HL-60 (cell line): ENCODE measurements at regions not wholly inside any gene's neighbourhood (a gene's known extent, or its start where the extent isn't known, plus 50 kb on each side); places are given as distances from the start of the nearest gene placed in this dataset.

Experiments used
- DNase-seq, 2 experiments: peaks; one replicate each; pipeline ENCODE4 v3.0.0-alpha.2; 2010 to 2020; ENCODE audit warnings: low read depth in 1 of 2, low spot score in 1 of 2
- H3K27ac ChIP-seq: fragments of 250-450 bp; sonication (Bioruptor Pico); replicated peaks from 2 replicates; pipeline ENCODE4 v1.5.1; 2020; ENCODE audit warnings: mild to moderate bottlenecking, moderate library complexity
- H3K27me3 ChIP-seq: fragments of 250-450 bp; sonication (Bioruptor Pico); 2 replicates; pipeline ENCODE4 v1.5.1; 2021; ENCODE audit warnings: mild to moderate bottlenecking, moderate library complexity; ENCODE audit not compliant: insufficient read depth, poor library complexity, severe bottlenecking
- H3K4me3 ChIP-seq: replicated peaks from 2 replicates; pipeline ENCODE4 v1.5.1; 2011; ENCODE audit warnings: mild to moderate bottlenecking, control low read depth, low read length; ENCODE audit not compliant: insufficient read depth
- GABPA ChIP-seq: IDR thresholded peaks from 2 replicates; pipeline ENCODE4 v1.6.1; 2012; ENCODE audit warnings: low read depth
- POLR2AphosphoS5 ChIP-seq: IDR thresholded peaks from 2 replicates; pipeline ENCODE4 v1.6.1; 2012; ENCODE audit warnings: low read depth
- SPI1 ChIP-seq: IDR thresholded peaks from 2 replicates; pipeline ENCODE4 v1.6.1; 2012; ENCODE audit warnings: low read depth, mild to moderate bottlenecking, borderline replicate concordance
- TF ChIP-seq, protein P1 (sequence below): IDR thresholded peaks from 2 replicates; pipeline ENCODE4 v1.6.1; 2012; ENCODE audit warnings: low read depth; ENCODE audit not compliant: insufficient replicate concordance
- TF ChIP-seq, protein P2 (sequence below): IDR thresholded peaks from one replicate; pipeline ENCODE4 v1.5.1; 2011; ENCODE audit warnings: low read length, control low read depth, inconsistent platforms; ENCODE audit not compliant: insufficient read depth

DNA sequence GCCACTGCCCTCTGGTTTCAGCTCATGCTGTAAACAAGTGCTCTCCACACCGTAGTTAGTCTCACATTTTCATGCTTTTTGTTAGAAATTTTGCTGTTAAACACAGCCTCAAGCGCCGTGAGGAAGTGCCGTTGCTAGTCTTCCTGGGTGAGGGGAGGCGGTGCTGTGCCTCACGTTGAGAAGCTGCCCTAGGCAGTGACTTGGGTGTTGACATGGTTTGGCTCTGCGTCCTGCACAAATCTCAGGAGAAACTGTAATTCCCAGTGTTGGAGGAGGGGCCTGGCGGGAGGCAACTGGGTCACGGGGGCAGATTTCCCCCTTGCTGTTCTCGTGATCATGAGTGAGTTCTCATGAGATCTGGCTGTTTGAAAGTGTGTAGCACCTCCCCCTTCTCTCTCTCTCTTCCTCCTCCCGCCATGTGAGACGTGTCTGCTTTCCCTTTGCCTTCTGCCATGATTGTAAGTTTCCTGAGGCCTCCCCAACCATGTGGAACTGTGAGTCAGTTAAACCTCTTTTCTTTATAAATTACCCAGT, 95.8 kb downstream of the ERMARD start:
- H3K27me3 ChIP-seq = peaks cover 3% of the 10 kb centered on the region
- no peak for DNase-seq
- TF ChIP-seq SPI1 = no peak
- TF ChIP-seq, protein P1, sequence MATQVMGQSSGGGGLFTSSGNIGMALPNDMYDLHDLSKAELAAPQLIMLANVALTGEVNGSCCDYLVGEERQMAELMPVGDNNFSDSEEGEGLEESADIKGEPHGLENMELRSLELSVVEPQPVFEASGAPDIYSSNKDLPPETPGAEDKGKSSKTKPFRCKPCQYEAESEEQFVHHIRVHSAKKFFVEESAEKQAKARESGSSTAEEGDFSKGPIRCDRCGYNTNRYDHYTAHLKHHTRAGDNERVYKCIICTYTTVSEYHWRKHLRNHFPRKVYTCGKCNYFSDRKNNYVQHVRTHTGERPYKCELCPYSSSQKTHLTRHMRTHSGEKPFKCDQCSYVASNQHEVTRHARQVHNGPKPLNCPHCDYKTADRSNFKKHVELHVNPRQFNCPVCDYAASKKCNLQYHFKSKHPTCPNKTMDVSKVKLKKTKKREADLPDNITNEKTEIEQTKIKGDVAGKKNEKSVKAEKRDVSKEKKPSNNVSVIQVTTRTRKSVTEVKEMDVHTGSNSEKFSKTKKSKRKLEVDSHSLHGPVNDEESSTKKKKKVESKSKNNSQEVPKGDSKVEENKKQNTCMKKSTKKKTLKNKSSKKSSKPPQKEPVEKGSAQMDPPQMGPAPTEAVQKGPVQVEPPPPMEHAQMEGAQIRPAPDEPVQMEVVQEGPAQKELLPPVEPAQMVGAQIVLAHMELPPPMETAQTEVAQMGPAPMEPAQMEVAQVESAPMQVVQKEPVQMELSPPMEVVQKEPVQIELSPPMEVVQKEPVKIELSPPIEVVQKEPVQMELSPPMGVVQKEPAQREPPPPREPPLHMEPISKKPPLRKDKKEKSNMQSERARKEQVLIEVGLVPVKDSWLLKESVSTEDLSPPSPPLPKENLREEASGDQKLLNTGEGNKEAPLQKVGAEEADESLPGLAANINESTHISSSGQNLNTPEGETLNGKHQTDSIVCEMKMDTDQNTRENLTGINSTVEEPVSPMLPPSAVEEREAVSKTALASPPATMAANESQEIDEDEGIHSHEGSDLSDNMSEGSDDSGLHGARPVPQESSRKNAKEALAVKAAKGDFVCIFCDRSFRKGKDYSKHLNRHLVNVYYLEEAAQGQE = no peak
- TF ChIP-seq, protein P2, sequence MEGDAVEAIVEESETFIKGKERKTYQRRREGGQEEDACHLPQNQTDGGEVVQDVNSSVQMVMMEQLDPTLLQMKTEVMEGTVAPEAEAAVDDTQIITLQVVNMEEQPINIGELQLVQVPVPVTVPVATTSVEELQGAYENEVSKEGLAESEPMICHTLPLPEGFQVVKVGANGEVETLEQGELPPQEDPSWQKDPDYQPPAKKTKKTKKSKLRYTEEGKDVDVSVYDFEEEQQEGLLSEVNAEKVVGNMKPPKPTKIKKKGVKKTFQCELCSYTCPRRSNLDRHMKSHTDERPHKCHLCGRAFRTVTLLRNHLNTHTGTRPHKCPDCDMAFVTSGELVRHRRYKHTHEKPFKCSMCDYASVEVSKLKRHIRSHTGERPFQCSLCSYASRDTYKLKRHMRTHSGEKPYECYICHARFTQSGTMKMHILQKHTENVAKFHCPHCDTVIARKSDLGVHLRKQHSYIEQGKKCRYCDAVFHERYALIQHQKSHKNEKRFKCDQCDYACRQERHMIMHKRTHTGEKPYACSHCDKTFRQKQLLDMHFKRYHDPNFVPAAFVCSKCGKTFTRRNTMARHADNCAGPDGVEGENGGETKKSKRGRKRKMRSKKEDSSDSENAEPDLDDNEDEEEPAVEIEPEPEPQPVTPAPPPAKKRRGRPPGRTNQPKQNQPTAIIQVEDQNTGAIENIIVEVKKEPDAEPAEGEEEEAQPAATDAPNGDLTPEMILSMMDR = no peak
- TF ChIP-seq POLR2AphosphoS5 = no peak
- TF ChIP-seq GABPA = no peak
- no peak overlapping the region for H3K27ac ChIP-seq
- H3K4me3 ChIP-seq = no peak overlapping the region

DNA sequence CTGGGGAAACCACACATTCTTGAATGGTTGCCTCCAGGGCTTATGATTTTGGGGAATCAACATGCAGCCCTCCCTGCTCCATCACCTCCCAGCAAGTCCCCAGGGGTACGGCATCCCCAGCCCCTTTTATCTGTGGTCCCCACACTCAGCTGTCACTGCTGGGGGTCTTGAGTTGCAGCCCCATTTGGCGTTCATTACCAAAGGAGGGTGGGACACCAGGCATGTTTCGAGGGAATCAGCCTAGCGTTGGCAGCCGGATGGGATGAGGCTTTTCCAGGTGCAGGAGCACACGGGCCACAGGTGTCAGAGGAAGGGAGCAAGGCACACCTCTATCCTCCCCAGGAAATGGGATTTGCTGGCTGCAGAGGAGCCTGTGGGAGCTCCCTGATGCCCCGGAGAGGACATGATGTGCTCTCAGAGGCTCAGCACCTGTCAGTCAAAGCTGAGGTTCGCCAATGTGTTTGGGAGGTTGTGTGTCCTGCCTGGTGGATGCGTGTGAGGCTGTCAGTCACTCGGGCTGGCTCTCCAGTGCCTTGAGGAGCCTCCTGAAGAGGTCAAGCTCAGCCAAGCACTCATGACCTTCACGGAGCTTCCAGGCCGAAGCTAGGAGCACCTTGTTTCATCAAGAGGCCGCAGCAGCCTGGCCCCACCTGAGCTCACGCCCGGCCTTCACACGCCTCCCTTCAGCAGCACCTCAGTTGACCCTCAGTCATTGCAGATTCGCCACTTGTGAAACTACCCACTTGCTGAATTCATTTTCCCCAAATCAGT, 95.0 kb downstream of the ERMARD start:
- H3K27ac ChIP-seq = no peak overlapping the region
- DNase-seq = no peak
- TF ChIP-seq, protein P2 = no peak
- TF ChIP-seq SPI1 (no peak), GABPA (no peak), POLR2AphosphoS5 (no peak)
- TF ChIP-seq, protein P1 = no peak
- H3K4me3 ChIP-seq = no peak overlapping the region
- H3K27me3 ChIP-seq = peaks cover 3% of the 10 kb centered on the region

DNA sequence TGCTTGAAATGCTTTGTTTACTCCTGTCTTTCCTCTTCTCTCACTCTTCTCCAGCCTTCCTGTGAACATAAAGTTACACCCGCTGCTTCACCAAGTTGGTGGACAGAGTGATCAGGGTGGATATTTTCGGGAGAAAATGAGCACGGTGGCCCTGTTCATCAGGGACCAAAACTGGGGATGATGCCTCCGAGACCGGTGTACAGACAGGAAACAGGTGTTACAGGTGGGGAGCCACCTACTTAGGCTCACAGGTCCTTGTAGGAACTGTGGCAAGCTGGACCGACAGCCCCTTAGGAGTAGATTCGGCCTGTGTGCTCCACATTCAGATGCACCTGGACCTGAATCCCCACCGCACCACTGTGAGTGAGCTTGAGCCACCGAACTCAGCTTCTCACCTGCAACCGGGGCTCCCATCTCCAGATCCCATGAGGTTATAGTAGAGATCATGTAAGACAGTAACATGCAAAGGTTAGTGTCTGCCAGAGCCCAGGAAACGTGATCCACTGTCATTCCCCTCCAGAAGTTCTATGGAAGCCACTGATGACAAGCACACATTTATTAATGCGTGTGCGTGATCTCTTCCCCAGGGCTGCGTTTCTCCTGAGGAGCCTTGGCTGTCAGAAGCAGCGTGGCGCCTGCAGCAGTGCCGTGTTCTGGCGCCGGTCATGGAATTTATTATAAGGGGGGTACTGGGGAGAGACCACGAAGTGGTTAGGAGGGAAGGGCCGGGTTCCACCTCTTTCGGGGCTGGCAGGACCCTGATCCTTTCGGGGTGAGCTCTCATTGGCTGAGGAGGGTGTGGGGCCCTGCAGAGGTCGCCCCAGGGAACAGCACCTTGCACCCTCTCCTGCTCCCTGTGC, 94.2 kb downstream of the ERMARD start:
- DNase-seq = no peak
- Histone ChIP-seq H3K4me3 (no peak overlapping the region), H3K27me3 (peaks cover 3% of the 10 kb centered on the region), H3K27ac (no peak overlapping the region)
- no peak for TF ChIP-seq POLR2AphosphoS5
- TF ChIP-seq SPI1 = no peak
- TF ChIP-seq GABPA = no peak
- TF ChIP-seq, protein P2 = no peak
- TF ChIP-seq, protein P1 = no peak
